H1 (cell line): ENCODE measurements at regions not wholly inside any gene's neighbourhood (a gene's known extent, or its start where the extent isn't known, plus 50 kb on each side); places are given as distances from the start of the nearest gene placed in this dataset.

ENCODE experiments used
- CBX8 ChIP-seq: fragments of 300-800, 300-1000 bp; sonication (generic); IDR thresholded peaks from 2 replicates; pipeline ENCODE4 v1.7.1; 2016; ENCODE audit warnings: low read depth, low read length, borderline replicate concordance
- EGR1 ChIP-seq: IDR thresholded peaks from 2 replicates; pipeline ENCODE4 v1.6.1; 2011; ENCODE audit warnings: low read depth, low read length, borderline replicate concordance
- FOSL1 ChIP-seq: IDR thresholded peaks from 2 replicates; pipeline ENCODE4 v1.6.1; 2011; ENCODE audit warnings: mild to moderate bottlenecking, low read depth, low read length, moderate library complexity; ENCODE audit not compliant: insufficient read depth

- TF ChIP-seq FOSL1 (no peak), CBX8 (no peak), EGR1 (no peak)
Measured at GRCh38 chr18:43887491-43887890, 610.2 kb upstream of the SYT4 start (continued).
